ENCODE measurements at regions not wholly inside any gene's neighbourhood (a gene's known extent, or its start where the extent isn't known, plus 50 kb on each side); places are given as distances from the start of the nearest gene placed in this dataset.
"Not testable (repeated sequence)": the region's sequence is repeated elsewhere in the genome, so short reads cannot be mapped to it uniquely, and the experiment has no call there.

DNA sequence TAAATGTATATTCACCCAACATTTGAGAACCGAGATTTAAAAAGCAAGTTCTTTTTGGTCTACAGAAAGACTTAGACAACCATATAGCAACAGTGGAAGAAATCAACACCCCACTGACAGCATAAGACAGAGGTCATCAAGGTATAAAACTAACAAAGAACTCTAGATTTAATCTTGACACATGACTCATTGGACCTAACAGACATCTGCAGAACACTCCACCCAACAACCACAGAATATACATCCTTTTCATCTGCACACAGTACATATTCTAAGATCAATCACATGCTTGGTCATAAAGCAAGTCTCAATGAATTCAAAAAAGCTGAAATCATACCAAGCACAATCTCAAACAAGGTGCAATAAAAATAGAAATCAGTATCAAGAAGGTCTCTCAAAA, 65.8 kb downstream of the SPIN4 start:
- H3K27me3 ChIP-seq (ENCODE audit: control insufficient read depth, insufficient read depth, low read length): no peaks in the 10 kb centered on the region
- H3K27ac ChIP-seq (ENCODE audit: low read length): no peak overlapping the region
- H3K4me1 ChIP-seq (ENCODE audit: control insufficient read depth, insufficient read depth, low read length): no peaks in the 10 kb centered on the region
- DNase-seq (ENCODE audit: low read depth, low spot score): no peak
- no peaks in the 10 kb centered on the region for H3K9me3 ChIP-seq (ENCODE audit: control insufficient read depth, insufficient read depth, low read length)
- no peaks in the 10 kb centered on the region for H3K36me3 ChIP-seq (ENCODE audit: control insufficient read depth, insufficient read depth, low read length)
- WGBS (ENCODE audit: insufficient coverage, insufficient read length): no CpG with 5 or more reads among the region's 1 CpG
- H3K4me3 ChIP-seq (ENCODE audit: low read length): no peak overlapping the region

DNA sequence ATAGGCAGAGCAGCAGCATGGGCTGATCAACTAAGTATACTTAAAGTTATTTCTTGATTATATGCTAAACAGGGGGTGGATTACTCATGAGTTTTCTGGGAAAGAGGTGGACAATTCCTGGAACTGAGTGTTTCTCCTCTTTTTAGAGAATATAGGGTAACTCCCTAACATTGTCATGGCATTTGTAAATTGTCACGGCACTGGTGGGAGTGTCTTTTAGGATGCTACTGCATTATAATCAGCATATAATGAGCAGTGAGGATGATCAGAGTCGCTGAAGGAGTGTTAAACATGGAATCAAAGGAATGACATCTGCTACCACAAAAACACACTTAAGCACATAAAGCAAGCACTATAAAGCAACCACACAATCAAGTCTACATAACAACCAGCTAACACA, 66.5 kb downstream of the SPIN4 start:
- no CpG with 5 or more reads among the region's 2 CpGs for WGBS (ENCODE audit: insufficient coverage, insufficient read length)
- Histone ChIP-seq H3K36me3 (ENCODE audit: control insufficient read depth, insufficient read depth, low read length) (no peaks in the 10 kb centered on the region), H3K9me3 (ENCODE audit: control insufficient read depth, insufficient read depth, low read length) (no peaks in the 10 kb centered on the region), H3K27ac (ENCODE audit: low read length) (no peak overlapping the region), H3K4me3 (ENCODE audit: low read length) (no peak overlapping the region), H3K27me3 (ENCODE audit: control insufficient read depth, insufficient read depth, low read length) (no peaks in the 10 kb centered on the region), H3K4me1 (ENCODE audit: control insufficient read depth, insufficient read depth, low read length) (no peaks in the 10 kb centered on the region)
- DNase-seq (ENCODE audit: low read depth, low spot score): no peak

DNA sequence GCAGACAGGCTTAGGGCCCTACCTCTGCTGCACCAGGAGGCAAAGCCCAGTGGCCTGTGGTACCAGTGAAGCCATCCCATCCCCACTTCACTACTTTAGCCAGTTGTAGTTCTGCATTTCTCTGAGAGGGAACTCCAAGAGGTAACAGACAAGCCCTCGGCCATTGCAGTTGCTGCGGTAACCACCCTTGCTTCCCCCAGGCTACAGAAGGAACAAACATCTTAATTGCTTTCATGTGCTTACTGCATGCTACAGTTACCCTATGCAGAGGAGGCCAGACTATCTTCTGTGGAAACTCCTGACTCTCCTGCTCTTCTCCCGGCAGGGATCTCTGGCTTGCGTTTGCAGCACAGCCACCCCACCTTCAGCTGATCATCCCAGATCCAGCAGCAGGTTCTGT, 67.8 kb downstream of the SPIN4 start:
- no peaks in the 10 kb centered on the region for H3K4me1 ChIP-seq (ENCODE audit: control insufficient read depth, insufficient read depth, low read length)
- H3K4me3 ChIP-seq (ENCODE audit: low read length): no peak overlapping the region
- no CpG with 5 or more reads among the region's 4 CpGs for WGBS (ENCODE audit: insufficient coverage, insufficient read length)
- H3K36me3 ChIP-seq (ENCODE audit: control insufficient read depth, insufficient read depth, low read length): no peaks in the 10 kb centered on the region
- no peaks in the 10 kb centered on the region for H3K9me3 ChIP-seq (ENCODE audit: control insufficient read depth, insufficient read depth, low read length)
- no peak for DNase-seq (ENCODE audit: low read depth, low spot score)
- H3K27ac ChIP-seq (ENCODE audit: low read length): no peak overlapping the region
- H3K27me3 ChIP-seq (ENCODE audit: control insufficient read depth, insufficient read depth, low read length): no peaks in the 10 kb centered on the region

DNA sequence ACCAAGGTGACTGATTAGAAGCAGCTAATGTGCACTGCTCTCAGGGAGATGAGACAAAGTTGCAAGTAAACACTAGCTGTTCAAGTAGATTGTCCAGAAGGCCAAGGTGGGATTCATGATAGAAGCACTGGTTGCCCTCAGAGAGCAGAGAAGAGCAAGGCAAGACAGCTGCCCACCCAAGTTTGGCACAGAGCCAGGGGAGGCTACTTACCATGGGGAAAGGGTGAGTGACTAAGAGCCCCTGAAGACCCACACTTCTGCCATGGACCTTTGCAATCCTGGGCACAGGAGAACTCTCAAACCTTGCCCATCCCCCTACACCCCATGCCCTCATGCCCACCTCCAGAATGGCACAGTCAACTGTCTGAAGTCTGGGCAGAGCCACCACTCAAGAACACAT, 68.3 kb downstream of the SPIN4 start:
- Histone ChIP-seq H3K27me3 (ENCODE audit: control insufficient read depth, insufficient read depth, low read length) (no peaks in the 10 kb centered on the region), H3K4me3 (ENCODE audit: low read length) (no peak overlapping the region), H3K4me1 (ENCODE audit: control insufficient read depth, insufficient read depth, low read length) (no peaks in the 10 kb centered on the region), H3K36me3 (ENCODE audit: control insufficient read depth, insufficient read depth, low read length) (no peaks in the 10 kb centered on the region), H3K27ac (ENCODE audit: low read length) (no peak overlapping the region), H3K9me3 (ENCODE audit: control insufficient read depth, insufficient read depth, low read length) (no peaks in the 10 kb centered on the region)
- DNase-seq (ENCODE audit: low read depth, low spot score): no peak

DNA sequence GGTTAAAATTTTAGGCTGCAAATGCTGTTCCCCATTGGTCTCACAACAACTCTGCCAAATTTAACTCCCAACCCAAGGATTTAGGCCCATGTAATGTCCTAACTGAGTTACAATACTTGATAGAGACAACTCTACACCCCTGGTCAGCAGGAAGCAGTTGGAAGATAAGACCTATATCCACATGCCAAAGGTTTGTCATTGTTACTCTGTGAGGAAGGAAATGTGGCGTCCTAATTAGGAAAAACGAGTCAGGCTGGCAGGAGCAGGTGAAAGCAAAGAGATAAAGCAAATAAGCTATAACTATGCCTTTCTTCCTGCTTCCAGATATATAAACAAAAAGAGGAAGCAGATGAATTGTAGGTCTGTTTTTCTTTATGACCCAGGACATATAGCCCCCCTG, 69.1 kb downstream of the SPIN4 start:
- no peaks in the 10 kb centered on the region for H3K4me1 ChIP-seq (ENCODE audit: control insufficient read depth, insufficient read depth, low read length)
- H3K4me3 ChIP-seq (ENCODE audit: low read length): no peak overlapping the region
- no peak for DNase-seq (ENCODE audit: low read depth, low spot score)
- no peak overlapping the region for H3K27ac ChIP-seq (ENCODE audit: low read length)
- H3K9me3 ChIP-seq (ENCODE audit: control insufficient read depth, insufficient read depth, low read length): no peaks in the 10 kb centered on the region
- no CpG with 5 or more reads among the region's 2 CpGs for WGBS (ENCODE audit: insufficient coverage, insufficient read length)
- no peaks in the 10 kb centered on the region for H3K27me3 ChIP-seq (ENCODE audit: control insufficient read depth, insufficient read depth, low read length)
- H3K36me3 ChIP-seq (ENCODE audit: control insufficient read depth, insufficient read depth, low read length): no peaks in the 10 kb centered on the region

DNA sequence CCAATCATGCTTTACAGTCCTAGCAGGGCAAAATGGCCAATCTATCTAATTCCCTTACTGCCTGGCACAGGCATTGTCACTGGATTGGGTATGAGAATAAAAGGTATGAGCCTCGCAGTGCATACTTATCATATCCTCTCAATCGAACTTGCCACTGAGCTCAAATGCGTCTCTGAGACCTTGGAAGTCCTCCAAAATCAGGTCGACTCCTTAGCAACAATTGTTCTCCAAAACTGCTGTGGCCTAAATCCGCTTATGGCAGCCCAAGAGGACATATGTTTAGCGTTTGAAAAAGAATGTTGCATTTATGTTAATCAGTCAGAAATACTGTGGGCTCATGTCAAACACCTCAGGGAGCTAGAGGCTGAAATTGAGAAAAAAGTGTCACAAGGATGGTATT, 69.7 kb downstream of the SPIN4 start:
- WGBS (ENCODE audit: insufficient coverage, insufficient read length): no CpG with 5 or more reads among the region's 6 CpGs
- Histone ChIP-seq H3K4me3 (ENCODE audit: low read length) (no peak overlapping the region), H3K27ac (ENCODE audit: low read length) (no peak overlapping the region), H3K36me3 (ENCODE audit: control insufficient read depth, insufficient read depth, low read length) (no peaks in the 10 kb centered on the region), H3K27me3 (ENCODE audit: control insufficient read depth, insufficient read depth, low read length) (no peaks in the 10 kb centered on the region), H3K4me1 (ENCODE audit: control insufficient read depth, insufficient read depth, low read length) (no peaks in the 10 kb centered on the region), H3K9me3 (ENCODE audit: control insufficient read depth, insufficient read depth, low read length) (no peaks in the 10 kb centered on the region)
- no peak for DNase-seq (ENCODE audit: low read depth, low spot score)

DNA sequence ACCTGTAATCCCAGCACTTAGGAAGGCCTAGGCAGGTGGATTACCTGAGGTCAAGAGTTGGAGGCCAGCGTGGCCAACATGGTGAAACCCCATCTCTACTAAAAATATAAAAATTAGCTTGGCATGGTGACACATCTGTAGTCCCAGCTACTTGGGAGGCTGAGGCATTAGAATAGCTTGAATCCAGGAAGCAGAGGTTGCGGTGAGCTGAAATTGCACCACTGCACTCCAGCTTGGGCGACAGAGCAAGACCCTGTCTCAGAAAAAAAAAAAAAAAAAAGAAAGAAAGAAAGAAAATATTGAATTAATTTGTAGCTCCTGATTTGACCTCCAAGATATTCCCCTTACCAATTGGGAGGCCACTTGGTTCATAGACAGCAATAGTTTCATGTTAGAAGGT, 73.7 kb downstream of the SPIN4 start:
- not testable (repeated sequence) for H3K27me3 ChIP-seq (ENCODE audit: control insufficient read depth, insufficient read depth, low read length); H3K4me3 ChIP-seq (ENCODE audit: low read length); DNase-seq (ENCODE audit: low read depth, low spot score); H3K4me1 ChIP-seq (ENCODE audit: control insufficient read depth, insufficient read depth, low read length); H3K9me3 ChIP-seq (ENCODE audit: control insufficient read depth, insufficient read depth, low read length); H3K36me3 ChIP-seq (ENCODE audit: control insufficient read depth, insufficient read depth, low read length); H3K27ac ChIP-seq (ENCODE audit: low read length)
- no CpG with 5 or more reads among the region's 3 CpGs for WGBS (ENCODE audit: insufficient coverage, insufficient read length)

DNA sequence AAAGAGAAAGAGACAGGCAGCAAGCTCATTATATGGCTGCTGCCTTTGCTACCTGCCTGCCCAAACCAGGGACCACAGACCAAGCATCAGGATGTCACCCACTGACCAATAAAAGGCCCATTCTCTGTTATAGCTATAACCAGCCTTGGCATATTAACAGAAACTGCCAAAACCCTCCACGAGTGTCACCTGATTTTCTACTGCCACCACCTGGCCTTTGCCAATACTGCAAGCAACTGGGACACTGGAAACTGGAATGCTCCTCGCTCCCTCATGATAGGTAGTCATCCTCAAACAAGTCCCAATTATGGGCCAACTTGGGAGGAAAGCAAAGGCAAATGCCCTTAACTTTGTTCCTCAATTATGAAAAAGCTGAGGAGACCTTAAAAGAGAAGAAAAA, 76.0 kb downstream of the SPIN4 start:
- no peak overlapping the region for H3K4me3 ChIP-seq (ENCODE audit: low read length)
- no peak overlapping the region for H3K27ac ChIP-seq (ENCODE audit: low read length)
- H3K9me3 ChIP-seq (ENCODE audit: control insufficient read depth, insufficient read depth, low read length): no peaks in the 10 kb centered on the region
- no CpG with 5 or more reads among the region's 2 CpGs for WGBS (ENCODE audit: insufficient coverage, insufficient read length)
- DNase-seq (ENCODE audit: low read depth, low spot score): peak; percentile 1
- no peaks in the 10 kb centered on the region for H3K4me1 ChIP-seq (ENCODE audit: control insufficient read depth, insufficient read depth, low read length)
- no peaks in the 10 kb centered on the region for H3K36me3 ChIP-seq (ENCODE audit: control insufficient read depth, insufficient read depth, low read length)
- no peaks in the 10 kb centered on the region for H3K27me3 ChIP-seq (ENCODE audit: control insufficient read depth, insufficient read depth, low read length)

DNA sequence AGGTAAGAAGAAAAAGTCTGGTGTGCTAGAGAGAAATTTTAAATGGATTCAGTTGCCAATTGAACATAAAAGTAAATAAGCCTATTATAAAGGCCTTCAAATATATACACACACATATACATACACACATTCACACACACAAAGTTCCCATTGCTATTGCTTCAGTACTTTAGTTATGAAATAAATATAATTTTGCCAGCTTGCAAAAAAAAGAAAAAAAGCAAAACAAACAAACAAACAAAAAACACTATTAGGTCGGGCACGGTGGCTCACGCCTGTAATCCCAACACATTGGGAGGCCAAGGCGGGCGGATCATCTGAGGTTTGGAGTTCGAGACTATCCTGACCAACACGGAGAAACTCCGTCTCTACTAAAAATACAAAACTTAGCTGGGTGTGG, 80.3 kb downstream of the SPIN4 start:
- Histone ChIP-seq H3K27me3 (ENCODE audit: control insufficient read depth, insufficient read depth, low read length) (no peaks in the 10 kb centered on the region), H3K27ac (ENCODE audit: low read length) (no peak overlapping the region), H3K4me3 (ENCODE audit: low read length) (no peak overlapping the region), H3K36me3 (ENCODE audit: control insufficient read depth, insufficient read depth, low read length) (no peaks in the 10 kb centered on the region), H3K9me3 (ENCODE audit: control insufficient read depth, insufficient read depth, low read length) (no peaks in the 10 kb centered on the region), H3K4me1 (ENCODE audit: control insufficient read depth, insufficient read depth, low read length) (no peaks in the 10 kb centered on the region)
- WGBS (ENCODE audit: insufficient coverage, insufficient read length): no CpG with 5 or more reads among the region's 8 CpGs
- no peak for DNase-seq (ENCODE audit: low read depth, low spot score)

DNA sequence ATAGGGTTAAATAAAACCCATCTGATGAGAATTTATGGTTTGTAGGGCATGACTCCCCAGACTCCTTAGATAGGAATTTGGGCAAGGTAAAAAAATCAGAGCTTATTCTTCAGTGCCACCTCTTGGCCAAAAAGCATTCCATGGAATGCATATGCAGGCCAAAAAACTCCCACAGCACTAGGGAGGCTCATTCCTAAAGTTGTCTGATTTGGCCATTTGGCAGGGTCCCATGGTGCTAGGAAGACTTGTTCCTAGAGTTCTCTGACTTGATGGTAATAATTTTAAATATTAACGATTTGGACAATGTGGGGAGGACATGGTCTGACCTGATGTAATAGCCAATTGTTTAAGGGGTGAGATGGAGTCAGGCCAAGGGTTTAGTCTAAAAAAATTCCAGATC, 93.0 kb downstream of the SPIN4 start:
- WGBS (ENCODE audit: insufficient coverage, insufficient read length): no CpG with 5 or more reads among the region's 1 CpG
- H3K27me3 ChIP-seq (ENCODE audit: control insufficient read depth, insufficient read depth, low read length): no peaks in the 10 kb centered on the region
- no peak overlapping the region for H3K27ac ChIP-seq (ENCODE audit: low read length)
- DNase-seq (ENCODE audit: low read depth, low spot score): no peak
- no peaks in the 10 kb centered on the region for H3K4me1 ChIP-seq (ENCODE audit: control insufficient read depth, insufficient read depth, low read length)
- no peak overlapping the region for H3K4me3 ChIP-seq (ENCODE audit: low read length)
- H3K36me3 ChIP-seq (ENCODE audit: control insufficient read depth, insufficient read depth, low read length): no peaks in the 10 kb centered on the region
- no peaks in the 10 kb centered on the region for H3K9me3 ChIP-seq (ENCODE audit: control insufficient read depth, insufficient read depth, low read length)

DNA sequence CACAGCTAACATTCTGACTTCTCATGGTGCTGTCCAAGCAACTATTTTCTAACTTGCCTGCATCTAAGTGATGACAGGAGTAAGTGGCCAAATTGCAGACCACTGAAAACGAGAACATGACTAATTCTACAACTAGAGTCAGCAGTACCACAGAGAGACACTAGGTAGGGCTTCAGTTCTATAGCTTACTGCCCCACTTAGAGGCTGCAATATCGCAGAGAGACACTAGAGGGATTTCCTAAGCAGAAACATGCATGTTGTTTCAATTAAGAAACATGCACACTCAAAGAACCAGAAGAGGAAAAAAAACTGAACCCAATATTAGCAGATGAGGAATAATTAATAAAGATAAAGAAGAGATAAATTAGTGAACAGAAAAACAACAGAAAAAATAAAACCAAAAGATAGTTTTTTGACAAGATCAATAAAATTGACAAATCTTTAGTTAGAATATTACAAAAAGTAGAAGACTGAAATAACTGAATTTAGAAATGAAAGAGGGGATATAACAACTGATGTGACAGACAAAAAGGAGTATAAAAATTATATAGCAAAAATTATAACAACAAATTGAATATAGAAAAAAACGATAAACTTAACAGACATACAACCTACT, 100.8 kb downstream of the SPIN4 start:
- peak; percentile 27 for DNase-seq (ENCODE audit: low read depth, low spot score)
- WGBS (ENCODE audit: insufficient coverage, insufficient read length): no CpG with 5 or more reads among the region's 3 CpGs
- no peak overlapping the region for H3K27ac ChIP-seq (ENCODE audit: low read length)
- no peaks in the 10 kb centered on the region for H3K4me1 ChIP-seq (ENCODE audit: control insufficient read depth, insufficient read depth, low read length)
- no peak overlapping the region for H3K4me3 ChIP-seq (ENCODE audit: low read length)
- H3K9me3 ChIP-seq (ENCODE audit: control insufficient read depth, insufficient read depth, low read length): no peaks in the 10 kb centered on the region
- H3K27me3 ChIP-seq (ENCODE audit: control insufficient read depth, insufficient read depth, low read length): no peaks in the 10 kb centered on the region
- no peaks in the 10 kb centered on the region for H3K36me3 ChIP-seq (ENCODE audit: control insufficient read depth, insufficient read depth, low read length)

Data from iPS DF 6.9 (cell line).